NCI-H187 (cell line): ENCODE measurements at regions not wholly inside any gene's neighbourhood (a gene's known extent, or its start where the extent isn't known, plus 50 kb on each side); places are given as distances from the start of the nearest gene placed in this dataset.

ENCODE experiments used
- DNase-seq, 2 experiments: peaks; one replicate each; lab custom pipeline; 2025; lab: John Stamatoyannopoulos, UW

DNA sequence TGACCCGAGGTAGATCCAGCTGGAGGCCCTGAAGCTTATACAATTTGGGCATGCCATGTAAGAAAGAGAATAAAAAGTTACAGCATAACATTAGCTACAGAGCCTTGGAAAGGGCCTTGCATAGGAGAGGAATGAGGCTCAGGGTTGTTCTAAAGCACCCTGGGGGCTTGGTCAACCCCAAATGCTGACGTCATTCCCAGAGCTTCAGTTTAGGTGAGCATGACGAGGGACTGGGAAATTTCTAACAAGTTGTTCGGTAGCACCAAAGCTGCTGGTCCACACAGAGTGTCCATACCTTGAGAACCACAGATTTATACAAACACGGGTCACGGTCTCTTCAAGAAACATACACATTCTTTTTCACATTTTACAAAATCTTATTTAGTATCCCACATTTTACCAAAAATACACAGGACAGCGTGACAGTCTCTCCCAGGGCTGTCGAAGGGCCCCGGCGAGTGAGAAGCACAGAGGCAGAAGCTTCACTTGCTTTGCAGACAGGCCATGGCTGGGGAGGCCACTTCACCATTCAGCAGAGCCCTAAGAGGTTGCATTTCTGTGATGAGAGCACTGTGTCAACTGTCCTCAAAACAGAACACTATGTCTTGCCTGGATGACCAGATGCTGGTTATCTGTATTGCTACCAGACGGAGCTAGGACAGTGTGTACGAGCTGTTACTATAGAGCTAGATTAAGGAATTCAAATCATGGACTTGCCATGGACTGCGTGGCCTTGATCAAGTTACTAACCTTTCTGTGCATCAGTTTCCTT is 68.2 kb upstream of the ARRDC4 start:
- DNase-seq: no peak

- no peak for DNase-seq
These were observed 66.5 kb upstream of the ARRDC4 start for GRCh38 chr15:97893967-97894366.

- no peak for DNase-seq
These were observed 60.5 kb upstream of the ARRDC4 start for GRCh38 chr15:97899981-97900380.

DNA sequence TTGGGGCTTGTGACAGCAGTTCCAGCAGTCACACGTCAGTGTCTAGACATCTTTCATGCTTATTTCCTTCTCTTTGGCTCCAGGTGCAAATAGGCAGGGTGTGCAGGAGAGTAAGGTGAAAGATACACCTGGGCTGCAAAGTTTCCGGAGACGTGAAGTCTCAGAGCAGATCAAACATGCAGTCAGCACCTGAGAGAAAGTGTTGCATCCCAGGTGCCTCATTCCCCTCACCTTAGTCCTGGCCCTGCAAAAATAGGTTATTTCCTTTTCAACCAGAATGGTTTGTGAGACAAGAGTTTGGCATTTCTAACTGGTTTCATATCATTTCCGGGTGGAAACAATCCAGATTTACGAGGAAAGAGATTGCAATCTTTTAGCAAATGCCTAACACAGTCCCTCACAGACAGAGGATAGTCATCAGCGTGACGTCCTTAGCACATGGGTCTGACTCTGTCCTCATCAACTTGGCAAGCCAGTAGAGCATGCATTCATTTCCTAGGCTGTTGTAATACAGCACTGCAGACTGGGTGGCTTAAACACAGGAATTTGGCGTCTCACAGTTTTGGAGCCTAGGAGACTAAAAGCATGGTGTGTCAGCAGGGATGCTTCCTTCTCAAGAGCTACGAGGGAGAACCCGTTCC is 58.2 kb upstream of the ARRDC4 start:
- no peak for DNase-seq

GRCh38 chr15:97903560-97903959 is 56.9 kb upstream of the ARRDC4 start:
- no peak for DNase-seq

GRCh38 chr15:97903971-97904572 is 56.4 kb upstream of the ARRDC4 start:
- DNase-seq: peak; percentile 12

GRCh38 chr15:97909291-97909891 is 51.1 kb upstream of the ARRDC4 start:
- peak; percentile 6 to 38 for DNase-seq
